ENCODE measurements at regions not wholly inside any gene's neighbourhood (a gene's known extent, or its start where the extent isn't known, plus 50 kb on each side); places are given as distances from the start of the nearest gene placed in this dataset.

GRCh38 chr6:158920311-158920905 is 79.6 kb downstream of the RSPH3 start:
- no peaks in the 10 kb centered on the region for H3K9me3 ChIP-seq (ENCODE audit: control insufficient read depth, low read length, poor library complexity, severe bottlenecking)
- no peak for DNase-seq
- H3K36me3 Mint-ChIP-seq (ENCODE audit: low read depth), result no peaks in the 10 kb centered on the region
- no peak overlapping the region for H3K4me3 Mint-ChIP-seq
- ATAC-seq, result no peak
- no peak overlapping the region for H3K27ac Mint-ChIP-seq
- H3K4me1 Mint-ChIP-seq, result peaks cover 14% of the 10 kb centered on the region
- no peaks in the 10 kb centered on the region for H3K27me3 Mint-ChIP-seq

- no peaks in the 10 kb centered on the region for H3K9me3 ChIP-seq (ENCODE audit: control insufficient read depth, low read length, poor library complexity, severe bottlenecking)
- Mint-ChIP-seq H3K36me3 (ENCODE audit: low read depth) (no peaks in the 10 kb centered on the region), H3K27ac (no peak overlapping the region), H3K4me3 (no peak overlapping the region), H3K4me1 (peaks cover 16% of the 10 kb centered on the region), H3K27me3 (no peaks in the 10 kb centered on the region)
- DNase-seq (no peak), ATAC-seq (no peak)
Measured at GRCh38 chr6:158919865-158920264, 80.1 kb downstream of the RSPH3 start.

GRCh38 chr6:158916617-158917016 is 83.4 kb downstream of the RSPH3 start:
- no peak for DNase-seq
- Mint-ChIP-seq H3K4me3 (no peak overlapping the region), H3K27ac (no peak overlapping the region), H3K4me1 (peaks cover 30% of the 10 kb centered on the region), H3K27me3 (no peaks in the 10 kb centered on the region), H3K36me3 (ENCODE audit: low read depth) (no peaks in the 10 kb centered on the region)
- ATAC-seq, result no peak
- no peaks in the 10 kb centered on the region for H3K9me3 ChIP-seq (ENCODE audit: control insufficient read depth, low read length, poor library complexity, severe bottlenecking)

GRCh38 chr6:158914923-158915322 is 85.1 kb downstream of the RSPH3 start:
- Mint-ChIP-seq H3K4me1 (peaks cover 31% of the 10 kb centered on the region), H3K4me3 (no peak overlapping the region), H3K27me3 (no peaks in the 10 kb centered on the region), H3K36me3 (ENCODE audit: low read depth) (no peaks in the 10 kb centered on the region), H3K27ac (no peak overlapping the region)
- DNase-seq (no peak), ATAC-seq (no peak)
- no peaks in the 10 kb centered on the region for H3K9me3 ChIP-seq (ENCODE audit: control insufficient read depth, low read length, poor library complexity, severe bottlenecking)

GRCh38 chr6:158913580-158913979 is 86.4 kb downstream of the RSPH3 start:
- Mint-ChIP-seq H3K36me3 (ENCODE audit: low read depth) (no peaks in the 10 kb centered on the region), H3K27me3 (no peaks in the 10 kb centered on the region), H3K4me1 (peaks cover 31% of the 10 kb centered on the region), H3K4me3 (no peak overlapping the region), H3K27ac (no peak overlapping the region)
- no peak for DNase-seq
- no peak for ATAC-seq
- H3K9me3 ChIP-seq (ENCODE audit: control insufficient read depth, low read length, poor library complexity, severe bottlenecking), result no peaks in the 10 kb centered on the region

- DNase-seq (no peak), ATAC-seq (no peak)
- no peaks in the 10 kb centered on the region for H3K27me3 Mint-ChIP-seq
- H3K4me3 Mint-ChIP-seq, result no peak overlapping the region
- H3K27ac Mint-ChIP-seq, result peak overlapping the region; percentile 88
- H3K36me3 Mint-ChIP-seq (ENCODE audit: low read depth), result no peaks in the 10 kb centered on the region
- H3K9me3 ChIP-seq (ENCODE audit: control insufficient read depth, low read length, poor library complexity, severe bottlenecking), result no peaks in the 10 kb centered on the region
- H3K4me1 Mint-ChIP-seq, result peaks cover 27% of the 10 kb centered on the region
Measured at GRCh38 chr6:158912655-158913054, 87.3 kb downstream of the RSPH3 start.

- peak overlapping the region; percentile 88 for H3K27ac Mint-ChIP-seq
Measured at GRCh38 chr6:158911746-158912480, 88.1 kb downstream of the RSPH3 start.

GRCh38 chr6:158910484-158911440 is 89.2 kb downstream of the RSPH3 start:
- H3K4me1 Mint-ChIP-seq, result peaks cover 21% of the 10 kb centered on the region
- peak overlapping the region; percentile 69 for H3K4me3 Mint-ChIP-seq
- ATAC-seq (peak; percentile 50), DNase-seq (no peak)
- no peaks in the 10 kb centered on the region for H3K27me3 Mint-ChIP-seq
- peak overlapping the region; percentile 65 for H3K27ac Mint-ChIP-seq
- peaks cover 3% of the 10 kb centered on the region for H3K9me3 ChIP-seq (ENCODE audit: control insufficient read depth, low read length, poor library complexity, severe bottlenecking)
- no peaks in the 10 kb centered on the region for H3K36me3 Mint-ChIP-seq (ENCODE audit: low read depth)

More at GRCh38 chr6:158911746-158912480, 88.1 kb downstream of the RSPH3 start:
- DNase-seq (no peak), ATAC-seq (peak; percentile 71)
- H3K36me3 Mint-ChIP-seq (ENCODE audit: low read depth), result no peaks in the 10 kb centered on the region
- H3K9me3 ChIP-seq (ENCODE audit: control insufficient read depth, low read length, poor library complexity, severe bottlenecking), result no peaks in the 10 kb centered on the region
- H3K4me3 Mint-ChIP-seq, result peak overlapping the region; percentile 63
- H3K27me3 Mint-ChIP-seq, result no peaks in the 10 kb centered on the region
- peaks cover 21% of the 10 kb centered on the region for H3K4me1 Mint-ChIP-seq

- Mint-ChIP-seq H3K27ac (no peak overlapping the region), H3K36me3 (ENCODE audit: low read depth) (no peaks in the 10 kb centered on the region), H3K27me3 (no peaks in the 10 kb centered on the region), H3K4me1 (peaks cover 19% of the 10 kb centered on the region), H3K4me3 (no peak overlapping the region)
- peaks cover 11% of the 10 kb centered on the region for H3K9me3 ChIP-seq (ENCODE audit: control insufficient read depth, low read length, poor library complexity, severe bottlenecking)
- ATAC-seq (no peak), DNase-seq (no peak)
Measured at GRCh38 chr6:158909938-158910337, 90.1 kb downstream of the RSPH3 start.

- Mint-ChIP-seq H3K36me3 (ENCODE audit: low read depth) (no peaks in the 10 kb centered on the region), H3K4me3 (no peak overlapping the region), H3K4me1 (peaks cover 17% of the 10 kb centered on the region), H3K27ac (no peak overlapping the region), H3K27me3 (no peaks in the 10 kb centered on the region)
- ATAC-seq, result no peak
- DNase-seq, result no peak
- H3K9me3 ChIP-seq (ENCODE audit: control insufficient read depth, low read length, poor library complexity, severe bottlenecking), result peaks cover 11% of the 10 kb centered on the region
Measured at GRCh38 chr6:158908606-158909005, 89.4 kb upstream of the EZR start.

GRCh38 chr6:158907931-158908330 is 88.8 kb upstream of the EZR start:
- ATAC-seq, result no peak
- DNase-seq, result no peak
- no peak overlapping the region for H3K27ac Mint-ChIP-seq
- peaks cover 11% of the 10 kb centered on the region for H3K9me3 ChIP-seq (ENCODE audit: control insufficient read depth, low read length, poor library complexity, severe bottlenecking)
- no peaks in the 10 kb centered on the region for H3K27me3 Mint-ChIP-seq
- H3K4me3 Mint-ChIP-seq, result no peak overlapping the region
- peaks cover 17% of the 10 kb centered on the region for H3K4me1 Mint-ChIP-seq
- H3K36me3 Mint-ChIP-seq (ENCODE audit: low read depth), result no peaks in the 10 kb centered on the region

- Mint-ChIP-seq H3K27me3 (no peaks in the 10 kb centered on the region), H3K4me1 (peaks cover 9% of the 10 kb centered on the region), H3K36me3 (ENCODE audit: low read depth) (no peaks in the 10 kb centered on the region), H3K4me3 (no peak overlapping the region), H3K27ac (no peak overlapping the region)
- ATAC-seq (no peak), DNase-seq (no peak)
- H3K9me3 ChIP-seq (ENCODE audit: control insufficient read depth, low read length, poor library complexity, severe bottlenecking), result peaks cover 11% of the 10 kb centered on the region
Measured at GRCh38 chr6:158906926-158907325, 87.8 kb upstream of the EZR start.

GRCh38 chr6:158905277-158905676 is 86.1 kb upstream of the EZR start:
- Mint-ChIP-seq H3K27ac (no peak overlapping the region), H3K36me3 (ENCODE audit: low read depth) (no peaks in the 10 kb centered on the region), H3K27me3 (no peaks in the 10 kb centered on the region), H3K4me3 (no peak overlapping the region), H3K4me1 (no peaks in the 10 kb centered on the region)
- ATAC-seq (no peak), DNase-seq (no peak)
- peaks cover 11% of the 10 kb centered on the region for H3K9me3 ChIP-seq (ENCODE audit: control insufficient read depth, low read length, poor library complexity, severe bottlenecking)

All from T-helper 17 cell (primary cell).